ENCODE measurements at regions not wholly inside any gene's neighbourhood (a gene's known extent, or its start where the extent isn't known, plus 50 kb on each side); places are given as distances from the start of the nearest gene placed in this dataset.

GRCh38 chr4:103497692-103498091, 222.1 kb downstream of the TACR3 start:
- TF ChIP-seq FOXM1 (IDR thresholded peaks at IDR 0.05; ENCODE audit: borderline replicate concordance) (no peak), L3MBTL2 (conservative IDR thresholded peaks at IDR 0.05) (no peak), SP1 (IDR thresholded peaks at IDR 0.05) (no peak), ELF4 (IDR thresholded peaks at IDR 0.05) (no peak), ARNT (IDR thresholded peaks at IDR 0.05) (no peak), CTBP1 (IDR thresholded peaks at IDR 0.05; ENCODE audit: borderline replicate concordance) (no peak), NFRKB (IDR thresholded peaks at IDR 0.05) (no peak), FOXA1 (IDR thresholded peaks at IDR 0.05) (no peak), HDGF (IDR thresholded peaks at IDR 0.05; ENCODE audit: borderline replicate concordance) (no peak), TARDBP (IDR thresholded peaks at IDR 0.05) (no peak), FOXK2 (IDR thresholded peaks at IDR 0.05) (no peak)
- TF ChIP-seq, protein P1, sequence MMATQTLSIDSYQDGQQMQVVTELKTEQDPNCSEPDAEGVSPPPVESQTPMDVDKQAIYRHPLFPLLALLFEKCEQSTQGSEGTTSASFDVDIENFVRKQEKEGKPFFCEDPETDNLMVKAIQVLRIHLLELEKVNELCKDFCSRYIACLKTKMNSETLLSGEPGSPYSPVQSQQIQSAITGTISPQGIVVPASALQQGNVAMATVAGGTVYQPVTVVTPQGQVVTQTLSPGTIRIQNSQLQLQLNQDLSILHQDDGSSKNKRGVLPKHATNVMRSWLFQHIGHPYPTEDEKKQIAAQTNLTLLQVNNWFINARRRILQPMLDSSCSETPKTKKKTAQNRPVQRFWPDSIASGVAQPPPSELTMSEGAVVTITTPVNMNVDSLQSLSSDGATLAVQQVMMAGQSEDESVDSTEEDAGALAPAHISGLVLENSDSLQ (IDR thresholded peaks at IDR 0.05): no peak

Data from HEK293T (cell line).